Nephron (organoid): ENCODE measurements at regions not wholly inside any gene's neighbourhood (a gene's known extent, or its start where the extent isn't known, plus 50 kb on each side); places are given as distances from the start of the nearest gene placed in this dataset.
"Not testable (repeated sequence)": the region's sequence is repeated elsewhere in the genome, so short reads cannot be mapped to it uniquely, and the experiment has no call there.

Experiments used
- H3K27ac Mint-ChIP-seq, 3 experiments: 2 replicates each; pipeline ENCODE4 v1.8.0; 2020; ENCODE audit warnings: mixed read lengths in 3 of 3, mild to moderate bottlenecking in 2 of 3, moderate library complexity in 1 of 3
- H3K27me3 Mint-ChIP-seq: 2 replicates; pipeline ENCODE4 v1.8.0; 2021; ENCODE audit warnings: low read depth, mild to moderate bottlenecking, moderate library complexity, mixed read lengths
- H3K36me3 Mint-ChIP-seq: 2 replicates; pipeline ENCODE4 v1.8.0; 2020; ENCODE audit warnings: low read depth, mixed read lengths
- H3K4me1 Mint-ChIP-seq: 2 replicates; pipeline ENCODE4 v1.8.0; 2020; ENCODE audit warnings: mixed read lengths
- H3K4me3 Mint-ChIP-seq, 3 experiments: 2 replicates each; pipeline ENCODE4 v1.8.0; 2020; ENCODE audit warnings: mild to moderate bottlenecking in 3 of 3, mixed read lengths in 3 of 3, moderate library complexity in 2 of 3
- H3K9me3 Mint-ChIP-seq: 2 replicates; pipeline ENCODE4 v1.8.0; 2020; ENCODE audit warnings: mixed read lengths
- TF ChIP-seq, protein P1 (sequence below), 3 experiments: fragments of 200-600 bp; sonication (generic); IDR thresholded peaks; one replicate each; pipeline ENCODE4 v1.5.0; 2021; ENCODE audit warnings: antibody characterized with exemption in 3 of 3; ENCODE audit not compliant: unreplicated experiment in 3 of 3

DNA sequence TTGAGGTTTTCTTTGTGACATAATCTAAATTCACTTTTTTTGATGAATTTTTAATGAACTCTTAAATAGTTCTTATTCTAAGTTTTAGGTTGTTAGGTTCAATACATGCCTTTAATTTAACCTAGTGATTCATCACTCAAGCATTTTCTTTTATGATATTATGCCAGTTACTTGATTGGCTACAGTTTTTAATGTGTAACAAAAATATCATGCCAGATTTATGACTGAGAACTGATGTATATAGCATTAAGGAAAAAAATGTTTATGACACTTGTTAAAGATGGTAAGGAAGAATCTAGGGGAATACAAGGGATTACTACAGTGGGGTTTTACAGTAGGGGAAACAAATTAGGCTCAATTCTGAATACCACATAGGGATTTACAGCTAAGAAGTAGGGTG lies 103.1 kb downstream of the VGLL3 start:
- Mint-ChIP-seq H3K4me3 (no peak overlapping the region), H3K27me3 (no peaks in the 10 kb centered on the region), H3K4me1 (peaks cover 8% of the 10 kb centered on the region), H3K27ac (no peak overlapping the region), H3K36me3 (no peaks in the 10 kb centered on the region), H3K9me3 (no peaks in the 10 kb centered on the region)
- TF ChIP-seq, protein P1, sequence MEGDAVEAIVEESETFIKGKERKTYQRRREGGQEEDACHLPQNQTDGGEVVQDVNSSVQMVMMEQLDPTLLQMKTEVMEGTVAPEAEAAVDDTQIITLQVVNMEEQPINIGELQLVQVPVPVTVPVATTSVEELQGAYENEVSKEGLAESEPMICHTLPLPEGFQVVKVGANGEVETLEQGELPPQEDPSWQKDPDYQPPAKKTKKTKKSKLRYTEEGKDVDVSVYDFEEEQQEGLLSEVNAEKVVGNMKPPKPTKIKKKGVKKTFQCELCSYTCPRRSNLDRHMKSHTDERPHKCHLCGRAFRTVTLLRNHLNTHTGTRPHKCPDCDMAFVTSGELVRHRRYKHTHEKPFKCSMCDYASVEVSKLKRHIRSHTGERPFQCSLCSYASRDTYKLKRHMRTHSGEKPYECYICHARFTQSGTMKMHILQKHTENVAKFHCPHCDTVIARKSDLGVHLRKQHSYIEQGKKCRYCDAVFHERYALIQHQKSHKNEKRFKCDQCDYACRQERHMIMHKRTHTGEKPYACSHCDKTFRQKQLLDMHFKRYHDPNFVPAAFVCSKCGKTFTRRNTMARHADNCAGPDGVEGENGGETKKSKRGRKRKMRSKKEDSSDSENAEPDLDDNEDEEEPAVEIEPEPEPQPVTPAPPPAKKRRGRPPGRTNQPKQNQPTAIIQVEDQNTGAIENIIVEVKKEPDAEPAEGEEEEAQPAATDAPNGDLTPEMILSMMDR (IDR thresholded peaks at IDR 0.05; ENCODE audit: unreplicated experiment in 3 of 3): no peak

DNA sequence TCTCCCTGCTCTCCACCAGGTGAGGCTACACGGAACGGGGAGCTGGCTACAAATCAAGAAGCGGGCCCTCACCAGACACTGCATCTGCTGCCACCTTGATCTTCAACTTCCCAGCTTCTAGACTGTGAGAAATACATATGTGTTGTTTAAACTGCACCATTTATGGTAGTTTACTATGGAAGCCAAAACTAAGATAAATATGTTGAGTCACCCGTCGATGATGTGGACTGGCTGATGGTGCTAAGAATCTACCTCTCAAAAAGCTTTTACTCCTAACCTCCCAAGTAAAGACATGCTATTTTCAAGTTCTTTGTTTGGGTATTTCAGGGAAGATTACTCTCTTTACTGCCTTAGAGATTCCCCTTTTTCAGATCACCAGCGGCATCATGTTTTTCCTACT lies 110.9 kb downstream of the VGLL3 start:
- Mint-ChIP-seq H3K27ac (no peak overlapping the region), H3K9me3 (no peaks in the 10 kb centered on the region), H3K4me3 (no peak overlapping the region), H3K27me3 (no peaks in the 10 kb centered on the region), H3K4me1 (no peaks in the 10 kb centered on the region), H3K36me3 (no peaks in the 10 kb centered on the region)
- TF ChIP-seq, protein P1 (IDR thresholded peaks at IDR 0.05; ENCODE audit: unreplicated experiment in 3 of 3): no peak

DNA sequence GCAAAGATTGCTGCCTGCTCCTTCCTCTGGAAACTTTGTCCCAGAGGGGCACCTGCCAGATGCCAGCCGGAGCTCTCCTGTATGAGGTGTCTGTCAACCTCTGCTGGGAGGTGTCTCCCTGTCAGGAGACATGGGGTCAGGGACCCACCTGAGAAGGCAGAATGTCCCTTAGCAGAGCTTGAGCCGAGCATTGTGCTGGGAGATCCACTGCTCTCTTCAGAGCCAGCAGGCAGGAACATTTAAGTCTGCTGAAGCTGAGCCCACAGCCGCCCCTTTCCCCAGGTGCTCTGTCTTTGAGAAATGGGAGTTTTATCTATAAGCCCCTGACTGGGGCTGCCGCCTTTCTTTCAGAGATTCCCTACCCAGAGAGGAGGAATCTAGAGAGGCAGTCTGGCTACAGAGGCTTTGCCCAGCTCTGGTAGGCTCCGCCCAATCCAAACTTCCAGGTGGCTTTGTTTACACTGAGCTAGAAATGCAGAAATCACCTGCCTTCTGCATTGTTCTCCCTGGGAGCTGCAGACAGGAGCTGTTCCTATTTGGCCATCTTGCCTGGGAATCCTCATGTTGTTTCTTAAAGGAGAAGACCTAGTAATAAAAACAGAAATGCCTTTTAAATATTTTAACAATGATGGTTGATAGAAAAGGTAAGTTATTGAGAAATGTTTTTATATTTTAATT lies 114.3 kb downstream of the VGLL3 start:
- H3K27ac Mint-ChIP-seq: not testable (repeated sequence)

DNA sequence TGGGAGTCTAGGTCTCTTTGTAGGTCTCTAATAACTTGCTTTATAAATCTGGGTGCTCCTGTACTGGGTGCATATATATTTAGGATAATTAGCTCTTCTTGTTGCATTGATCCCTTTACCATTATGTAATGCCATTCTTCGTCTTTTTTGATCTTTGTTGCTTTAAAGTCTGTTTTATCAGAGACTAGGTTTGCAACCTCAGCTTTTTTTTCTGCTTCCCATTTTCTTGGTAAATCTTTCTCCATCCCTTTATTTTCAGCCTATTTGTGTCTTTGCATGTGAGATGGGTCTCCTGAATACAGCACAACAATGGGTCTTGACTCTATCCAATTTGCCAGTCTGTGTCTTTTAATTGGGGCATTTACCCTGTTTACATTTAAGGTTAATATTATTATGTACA lies 116.2 kb downstream of the VGLL3 start:
- H3K9me3 Mint-ChIP-seq: peaks cover 10% of the 10 kb centered on the region
- H3K27me3 Mint-ChIP-seq, H3K27ac Mint-ChIP-seq: not testable (repeated sequence)

More for the DNA sequence above, 114.3 kb downstream of the VGLL3 start:
- H3K36me3 Mint-ChIP-seq, H3K9me3 Mint-ChIP-seq, H3K4me3 Mint-ChIP-seq, H3K27me3 Mint-ChIP-seq, H3K4me1 Mint-ChIP-seq: not testable (repeated sequence)

DNA sequence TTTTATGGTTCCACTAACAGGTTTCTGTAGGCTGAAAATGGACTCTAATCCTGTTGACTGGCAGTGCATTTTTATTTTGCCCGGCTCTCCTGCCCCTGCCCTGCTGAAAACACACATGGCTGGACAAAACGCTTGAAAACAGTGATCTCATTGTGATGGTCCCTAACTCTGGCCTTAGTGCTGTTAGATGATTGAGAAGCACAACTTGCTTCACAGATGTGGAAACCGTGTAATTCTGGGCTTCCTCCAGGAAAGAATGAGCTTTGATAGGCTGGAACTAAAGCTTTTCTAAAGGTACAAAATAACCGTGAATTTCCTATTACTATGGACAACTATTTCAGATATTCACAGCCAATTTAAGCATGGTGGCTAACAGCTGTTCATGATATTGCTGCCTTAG lies 121.4 kb downstream of the VGLL3 start:
- Mint-ChIP-seq H3K36me3 (no peaks in the 10 kb centered on the region), H3K27me3 (no peaks in the 10 kb centered on the region), H3K4me3 (peak overlapping the region in 1 of 3 experiments; percentile 11), H3K27ac (peak overlapping the region; percentile 11 to 59 (median 35)), H3K9me3 (peaks cover 10% of the 10 kb centered on the region), H3K4me1 (peaks cover 15% of the 10 kb centered on the region)
- TF ChIP-seq, protein P1 (IDR thresholded peaks at IDR 0.05; ENCODE audit: unreplicated experiment in 3 of 3): no peak

More for the DNA sequence above, 116.2 kb downstream of the VGLL3 start:
- not testable (repeated sequence) for H3K4me1 Mint-ChIP-seq, H3K36me3 Mint-ChIP-seq, H3K4me3 Mint-ChIP-seq

DNA sequence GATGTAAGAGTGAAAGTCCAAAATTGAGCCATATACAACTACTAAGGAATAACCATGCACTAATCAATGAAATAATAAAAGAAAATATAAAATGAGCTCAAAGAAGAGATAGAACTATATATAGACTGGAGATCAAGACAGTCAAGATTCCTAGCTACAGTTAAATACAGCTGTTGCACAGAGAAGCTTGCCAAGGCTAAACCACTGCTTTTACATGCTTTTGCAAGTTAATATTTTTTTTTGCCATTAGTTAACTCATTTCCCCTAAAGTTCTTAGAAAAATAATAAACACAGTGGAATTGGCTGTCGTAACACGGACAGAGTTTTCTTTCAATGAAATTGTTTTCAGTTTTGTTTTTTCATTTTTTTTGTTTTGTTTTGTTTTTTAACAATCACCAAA lies 123.0 kb downstream of the VGLL3 start:
- H3K4me3 Mint-ChIP-seq: no peak overlapping the region
- peaks cover 12% of the 10 kb centered on the region for H3K9me3 Mint-ChIP-seq
- H3K27me3 Mint-ChIP-seq: no peaks in the 10 kb centered on the region
- H3K27ac Mint-ChIP-seq: peak overlapping the region in 1 of 3 experiments; percentile 8
- no peaks in the 10 kb centered on the region for H3K36me3 Mint-ChIP-seq
- H3K4me1 Mint-ChIP-seq: peaks cover 15% of the 10 kb centered on the region
- TF ChIP-seq, protein P1 (IDR thresholded peaks at IDR 0.05; ENCODE audit: unreplicated experiment in 3 of 3): no peak

DNA sequence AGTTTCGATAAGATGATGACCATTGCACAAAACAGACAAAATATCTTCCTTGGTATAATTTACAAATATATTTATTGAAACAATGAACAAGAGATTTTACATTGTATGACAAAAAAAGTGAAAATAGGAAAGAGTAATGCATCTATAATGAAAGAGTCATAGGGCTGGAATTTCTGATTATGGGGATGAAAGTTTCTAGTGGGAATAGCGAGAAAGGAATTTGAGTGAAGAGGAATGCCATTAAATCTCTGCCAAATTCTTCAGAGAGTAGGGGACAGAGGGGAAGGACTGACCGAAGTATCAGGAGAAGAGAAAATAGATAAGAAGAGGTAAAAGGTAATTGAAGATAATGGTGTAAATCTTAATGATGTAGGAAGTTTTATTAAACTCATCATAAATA lies 125.4 kb downstream of the VGLL3 start:
- Mint-ChIP-seq H3K9me3 (peaks cover 8% of the 10 kb centered on the region), H3K4me1 (peaks cover 15% of the 10 kb centered on the region), H3K27ac (no peak overlapping the region), H3K27me3 (no peaks in the 10 kb centered on the region), H3K4me3 (no peak overlapping the region), H3K36me3 (no peaks in the 10 kb centered on the region)
- TF ChIP-seq, protein P1 (IDR thresholded peaks at IDR 0.05; ENCODE audit: unreplicated experiment in 3 of 3): no peak
